Upper lobe of left lung (tissue), 6 donors: ENCODE measurements at regions not wholly inside any gene's neighbourhood (a gene's known extent, or its start where the extent isn't known, plus 50 kb on each side); places are given as distances from the start of the nearest gene placed in this dataset.

Experiments
- ATAC-seq, 2 donors: fragments of 200-7000 bp; cut with Tn5 transposase; one replicate each; pipeline ENCODE4 v1.9.1; 2022; ENCODE audit warnings: mild to moderate bottlenecking in 2 of 2, moderate library complexity in 2 of 2; ENCODE audit not compliant: low FRiP score in 2 of 2
- DNase-seq, 2 donors: peaks; one replicate each; pipeline ENCODE4 v3.0.0-alpha.2; 2019 to 2020
- H3K27ac ChIP-seq, 4 donors: fragments of 200-600 bp; sonication (generic); one replicate each; pipeline ENCODE4 v1.5.1; 2016 to 2019
- H3K27me3 ChIP-seq, 4 donors: fragments of 200-600 bp; sonication (generic); one replicate each; pipeline ENCODE4 v1.5.1; 2017 to 2019
- H3K36me3 ChIP-seq, 4 donors: fragments of 200-600 bp; sonication (generic); one replicate each; pipeline ENCODE4 v1.5.1; 2016 to 2019
- H3K4me1 ChIP-seq, 4 donors: fragments of 200-600 bp; sonication (generic); one replicate each; pipeline ENCODE4 v1.5.1; 2018 to 2019
- H3K4me3 ChIP-seq, 4 donors: fragments of 200-600 bp; sonication (generic); one replicate each; pipeline ENCODE4 v1.5.1; 2017 to 2019; ENCODE audit warnings: mild to moderate bottlenecking in 2 of 4, moderate library complexity in 1 of 4
- H3K9me3 ChIP-seq, 4 donors: fragments of 200-600 bp; sonication (generic); one replicate each; pipeline ENCODE4 v1.5.1; 2018 to 2019
- CTCF ChIP-seq, 6 experiments: fragments of 450-650 bp in 4 of 6; fragments of 200-600 bp in 2 of 6; sonication (generic) in 2 of 6; IDR thresholded peaks; one replicate each; pipeline ENCODE4 v1.5.1; 2016 to 2019; ENCODE audit warnings: antibody characterized with exemption in 6 of 6
- EP300 ChIP-seq, 4 donors: sonication (generic); formaldehyde crosslinking; IDR thresholded peaks; one replicate each; pipeline ENCODE4 v1.5.1; 2017; ENCODE audit warnings: antibody characterized with exemption in 4 of 4, control low read depth in 2 of 4
- POLR2A ChIP-seq, 4 donors: fragments of 450-650 bp; IDR thresholded peaks; one replicate each; pipeline ENCODE4 v1.5.1; 2016 to 2017; ENCODE audit warnings: antibody characterized with exemption in 4 of 4, mild to moderate bottlenecking in 2 of 4
- POLR2AphosphoS5 ChIP-seq, 2 donors: sonication (generic); formaldehyde crosslinking; IDR thresholded peaks; one replicate each; pipeline ENCODE4 v1.5.1; 2017; ENCODE audit warnings: antibody characterized with exemption in 2 of 2
- WGBS, 2 donors: methylation state at CpG; one replicate each; pipeline ENCODE4 v1.1.5; 2017 to 2018; 5-methylcytosine and 5-hydroxymethylcytosine counted together
- donor health status: DM: no; HTN: no; CAD: no; lungs with moderate emphysema.
- donor health status: DM: no; HTN: yes; CAD: no; lungs with severe emphysema.

GRCh38 chr11:69904974-69905535, 85.8 kb upstream of the FGF3 start:
- Histone ChIP-seq H3K4me1 (peaks cover 0 to 7% (median 0%) of the 10 kb centered on the region in 4 donors), H3K9me3 (no peaks in the 10 kb centered on the region), H3K36me3 (no peaks in the 10 kb centered on the region), H3K4me3 (no peak overlapping the region), H3K27ac (no peak overlapping the region), H3K27me3 (peaks cover 0 to 2% (median 0%) of the 10 kb centered on the region in 4 donors)
- no peak for DNase-seq
- 73 to 80% methylated on average over 4 to 6 of the region's 6 CpGs for WGBS, 2 donors
- TF ChIP-seq EP300 (IDR thresholded peaks at IDR 0.05) (no peak), POLR2AphosphoS5 (IDR thresholded peaks at IDR 0.05) (no peak), POLR2A (IDR thresholded peaks at IDR 0.05) (no peak), CTCF (IDR thresholded peaks at IDR 0.05) (no peak)
- ATAC-seq: no peak

GRCh38 chr11:69905611-69906452, 86.6 kb upstream of the FGF3 start:
- 59 to 89% methylated on average over 5 to 13 of the region's 13 CpGs for WGBS, 2 donors
- no peak for ATAC-seq
- peaks cover 0 to 7% (median 0%) of the 10 kb centered on the region in 4 donors for H3K27me3 ChIP-seq

GRCh38 chr11:69906453-69906907, 87.3 kb upstream of the FGF3 start:
- H3K36me3 ChIP-seq: no peaks in the 10 kb centered on the region
- 64 to 73% methylated on average over 2 to 3 of the region's 3 CpGs for WGBS, 2 donors
- TF ChIP-seq EP300 (IDR thresholded peaks at IDR 0.05): no peak
- no peak for TF ChIP-seq CTCF (IDR thresholded peaks at IDR 0.05)
- no peak for TF ChIP-seq POLR2AphosphoS5 (IDR thresholded peaks at IDR 0.05)
- no peak for TF ChIP-seq POLR2A (IDR thresholded peaks at IDR 0.05)
- ATAC-seq (no peak), DNase-seq (no peak)
- peaks cover 0 to 11% (median 0%) of the 10 kb centered on the region in 4 donors for H3K27me3 ChIP-seq
- no peak overlapping the region for H3K27ac ChIP-seq
- H3K9me3 ChIP-seq: no peaks in the 10 kb centered on the region
- no peak overlapping the region for H3K4me3 ChIP-seq
- no peaks in the 10 kb centered on the region for H3K4me1 ChIP-seq

More at GRCh38 chr11:69905611-69906452, 86.6 kb upstream of the FGF3 start:
- Histone ChIP-seq H3K4me1 (peaks cover 0 to 2% (median 0%) of the 10 kb centered on the region in 4 donors), H3K9me3 (no peaks in the 10 kb centered on the region), H3K36me3 (no peaks in the 10 kb centered on the region), H3K27ac (no peak overlapping the region), H3K4me3 (no peak overlapping the region)
- TF ChIP-seq POLR2A (IDR thresholded peaks at IDR 0.05): no peak
- TF ChIP-seq EP300 (IDR thresholded peaks at IDR 0.05): no peak
- no peak for TF ChIP-seq POLR2AphosphoS5 (IDR thresholded peaks at IDR 0.05)
- TF ChIP-seq CTCF (IDR thresholded peaks at IDR 0.05): no peak
- DNase-seq: no peak

- Histone ChIP-seq H3K27ac (no peak overlapping the region), H3K27me3 (peaks cover 0 to 11% (median 0%) of the 10 kb centered on the region in 4 donors), H3K36me3 (no peaks in the 10 kb centered on the region), H3K4me1 (no peaks in the 10 kb centered on the region), H3K9me3 (no peaks in the 10 kb centered on the region), H3K4me3 (no peak overlapping the region)
- TF ChIP-seq POLR2AphosphoS5 (IDR thresholded peaks at IDR 0.05) (no peak), POLR2A (IDR thresholded peaks at IDR 0.05) (no peak), EP300 (IDR thresholded peaks at IDR 0.05) (no peak), CTCF (IDR thresholded peaks at IDR 0.05) (no peak)
- ATAC-seq (no peak), DNase-seq (no peak)
- 75 to 92% methylated on average over 7 to 11 of the region's 11 CpGs for WGBS, 2 donors
These were observed 88.4 kb upstream of the FGF3 start for GRCh38 chr11:69907611-69908010.
